HG03432 (cell line): ENCODE measurements at regions not wholly inside any gene's neighbourhood (a gene's known extent, or its start where the extent isn't known, plus 50 kb on each side); places are given as distances from the start of the nearest gene placed in this dataset.
"Not testable (repeated sequence)": the region's sequence is repeated elsewhere in the genome, so short reads cannot be mapped to it uniquely, and the experiment has no call there.

ENCODE experiments used
- ATAC-seq: cut with Tn5 transposase; IDR thresholded peaks from one replicate; pipeline ENCODE4 v1.9.1; 2021; ENCODE audit warnings: mild to moderate bottlenecking, moderate library complexity; ENCODE audit not compliant: unreplicated experiment

DNA sequence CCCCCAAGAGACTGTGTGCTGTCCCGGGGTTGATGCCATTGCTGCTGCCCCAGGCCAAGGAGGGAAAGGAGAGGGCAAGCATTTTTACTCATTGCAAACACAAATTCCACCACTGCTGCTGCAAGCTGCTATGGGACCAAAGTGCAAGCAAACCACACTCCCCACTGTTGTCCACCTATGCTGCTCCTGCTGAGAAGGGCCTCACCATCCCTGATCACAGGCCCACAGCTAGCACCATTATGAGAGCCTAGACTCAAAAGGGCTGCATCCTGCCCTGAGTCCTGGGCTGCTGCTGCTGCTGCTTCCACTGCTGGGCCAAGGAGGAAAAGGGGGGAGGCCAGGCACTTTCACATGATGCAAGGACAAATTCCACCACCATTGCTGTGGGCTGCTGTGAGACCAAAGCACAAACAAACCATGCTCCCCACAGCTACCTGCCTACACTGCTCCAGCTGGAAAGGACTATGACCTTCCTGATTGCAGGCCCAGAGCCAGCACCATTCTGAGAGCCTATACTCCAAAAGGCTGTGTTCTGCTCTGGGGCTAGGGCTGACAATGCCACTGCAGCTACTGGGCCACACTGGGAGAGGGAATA lies 218.2 kb upstream of the ZCCHC13 start:
- no peak for ATAC-seq

DNA sequence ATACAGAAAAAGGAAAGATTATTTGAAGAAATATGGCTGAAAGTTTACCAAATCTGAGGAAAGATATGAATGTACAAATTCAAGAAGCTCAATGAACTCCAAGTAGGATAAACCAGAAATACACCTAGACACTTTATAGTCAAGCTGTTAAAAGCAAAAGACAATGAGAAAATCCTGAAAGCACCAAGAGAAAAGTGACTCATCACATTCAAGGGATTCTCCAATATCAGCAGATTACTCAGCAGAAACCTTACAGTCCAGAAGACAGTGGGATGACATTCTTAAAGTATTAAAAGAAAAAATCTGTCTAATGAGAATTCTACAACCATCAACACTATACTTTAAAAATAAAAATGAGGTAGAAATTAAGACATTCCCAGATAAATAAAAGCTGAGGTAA lies 223.8 kb upstream of the ZCCHC13 start:
- ATAC-seq: no peak

DNA sequence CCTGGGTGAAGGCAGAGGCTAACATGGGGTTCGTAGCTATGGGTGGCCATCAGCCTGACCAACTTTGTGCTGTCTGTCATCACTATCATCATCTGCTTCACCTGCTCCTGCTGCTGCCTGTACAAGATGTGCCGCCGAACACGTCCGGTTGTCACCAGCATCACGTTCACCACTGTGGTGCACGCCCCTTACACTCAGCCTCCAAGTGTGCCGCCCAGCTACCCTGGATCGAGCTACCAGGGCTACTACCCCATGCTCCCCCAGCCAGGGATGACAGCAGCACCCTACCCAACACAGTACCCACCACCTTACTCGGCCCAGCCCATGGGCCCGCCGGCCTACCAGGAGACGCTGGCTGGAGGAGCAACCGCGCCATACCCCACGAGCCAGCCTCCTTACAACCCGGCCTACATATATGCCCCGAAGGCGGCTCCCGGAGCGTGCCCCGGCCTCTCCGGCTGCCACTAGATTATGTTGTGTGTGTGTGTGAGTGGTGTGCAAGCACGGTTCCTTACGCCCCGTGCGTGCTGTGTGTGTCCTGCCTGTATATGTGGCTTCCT lies 213.4 kb upstream of the XIST start:
- ATAC-seq: no peak

DNA sequence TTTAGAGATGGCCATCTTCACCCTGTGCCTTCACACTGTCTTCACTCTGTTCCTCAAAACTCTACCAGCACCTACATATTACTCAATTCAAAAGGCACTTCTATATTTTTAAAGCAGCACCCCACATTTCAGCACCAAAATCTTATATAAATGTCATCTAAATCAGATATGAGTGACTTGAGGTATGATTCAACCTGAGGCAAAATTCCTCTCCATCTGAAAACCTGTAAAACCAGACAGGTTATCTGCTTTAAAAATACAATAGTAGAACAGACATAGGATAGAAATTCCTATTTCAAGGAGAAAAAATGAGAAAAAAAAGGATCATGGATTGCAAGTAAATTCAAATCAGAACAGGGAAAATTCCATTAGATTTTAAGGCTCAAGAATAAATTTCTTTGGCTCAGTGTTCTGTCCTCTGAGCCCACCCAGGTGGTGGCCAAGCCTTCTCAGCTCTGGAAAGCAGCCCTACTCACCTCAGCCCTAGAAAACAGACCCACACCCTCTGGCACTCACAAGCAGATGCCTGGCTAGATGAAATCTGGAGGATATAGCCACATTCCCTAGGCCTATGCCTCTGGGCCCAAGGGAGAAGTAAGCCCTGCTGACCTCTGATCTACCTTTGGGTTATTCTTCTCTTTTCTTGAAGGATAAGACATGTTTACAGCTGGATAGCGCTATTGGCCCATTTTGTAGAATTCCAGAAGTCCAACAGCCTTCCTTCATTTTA lies 211.1 kb upstream of the XIST start:
- no peak for ATAC-seq

DNA sequence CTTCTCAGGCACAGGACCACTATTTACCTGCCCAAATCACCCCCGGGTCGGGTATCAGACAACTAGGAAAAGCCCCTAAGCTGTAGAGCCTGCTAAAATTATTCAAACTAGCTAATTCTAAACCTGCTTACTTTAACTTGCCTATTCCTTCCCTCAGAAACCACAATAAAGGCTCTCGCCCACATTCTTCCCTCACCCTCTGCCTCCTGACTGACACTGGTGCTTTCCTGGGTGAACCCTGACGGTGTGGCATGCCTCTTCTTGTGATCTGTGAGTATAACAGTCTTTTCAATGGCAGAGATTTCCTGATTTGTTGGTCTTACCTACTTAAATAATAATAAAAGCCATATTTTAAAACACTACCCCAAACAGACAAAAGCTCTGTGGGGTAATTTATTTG lies 209.4 kb upstream of the XIST start:
- ATAC-seq: peak; percentile 51

DNA sequence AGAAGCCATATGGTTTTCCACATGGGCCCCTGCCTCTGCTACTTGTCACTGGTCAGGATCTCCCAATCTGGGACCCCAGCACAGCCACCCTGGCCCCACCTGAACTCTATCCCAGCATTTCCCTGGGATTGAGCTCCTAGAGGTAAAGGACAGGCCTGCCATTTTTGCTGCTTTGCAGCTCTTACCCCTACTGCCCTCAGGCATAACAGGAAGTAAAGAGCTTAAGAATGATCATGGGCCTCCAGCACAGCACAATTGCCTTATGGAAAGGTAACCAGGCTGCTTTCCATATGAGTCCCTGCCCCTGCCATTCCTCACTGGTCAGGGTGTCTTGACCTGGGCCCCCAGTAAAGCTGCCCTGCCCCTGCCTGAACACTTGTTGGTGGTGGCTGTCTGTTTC lies 196.6 kb upstream of the XIST start:
- ATAC-seq: no peak

DNA sequence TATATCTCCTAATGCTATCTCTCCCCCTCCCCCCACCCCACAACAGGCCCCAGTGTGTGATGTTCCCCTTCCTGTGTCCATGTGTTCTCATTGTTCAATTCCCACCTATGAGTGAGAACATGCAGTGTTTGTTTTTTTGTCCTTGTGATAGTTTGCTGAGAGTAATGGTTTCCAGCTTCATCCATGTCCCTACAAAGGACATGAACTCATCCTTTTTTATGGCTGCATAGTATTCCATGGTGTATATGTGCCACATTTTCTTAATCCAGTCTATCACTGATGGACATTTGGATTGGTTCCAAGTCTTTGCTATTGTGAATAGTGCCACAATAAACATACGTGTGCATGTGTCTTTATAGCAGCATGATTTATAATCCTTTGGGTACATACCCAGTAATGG lies 181.6 kb upstream of the XIST start:
- ATAC-seq: not testable (repeated sequence)

DNA sequence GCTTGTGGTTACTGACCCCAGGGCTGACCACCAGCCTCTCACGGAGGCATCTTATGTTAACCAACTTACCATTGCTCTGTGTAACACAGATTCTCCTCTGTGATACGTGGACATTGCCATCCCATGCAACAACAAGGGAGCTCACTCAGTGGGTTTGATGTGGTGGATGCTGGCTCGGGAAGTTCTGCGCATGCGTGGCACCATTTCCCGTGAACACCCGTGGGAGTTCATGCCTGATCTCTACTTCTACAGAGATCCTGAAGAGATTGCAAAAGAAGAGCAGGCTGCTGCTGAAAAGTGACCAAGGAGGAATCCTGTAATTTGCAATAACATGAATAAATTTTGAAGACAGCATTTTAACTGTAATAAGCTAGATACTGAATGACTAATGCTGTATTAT lies 179.0 kb upstream of the XIST start:
- not testable (repeated sequence) for ATAC-seq

DNA sequence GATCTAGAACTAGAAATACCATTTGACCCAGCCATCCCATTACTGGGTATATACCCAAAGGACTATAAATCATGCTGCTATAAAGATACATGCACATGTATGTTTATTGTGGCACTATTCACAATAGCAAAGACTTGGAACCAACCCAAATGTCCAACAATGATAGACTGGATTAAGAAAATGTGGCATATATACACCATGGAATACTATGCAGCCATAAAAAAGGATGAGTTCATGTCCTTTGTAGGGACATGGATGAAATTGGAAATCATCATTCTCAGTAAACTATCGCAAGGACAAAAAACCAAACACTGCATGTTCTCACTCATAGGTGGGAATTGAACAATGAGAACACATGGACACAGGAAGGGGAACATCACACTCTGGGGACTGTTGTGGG lies 178.3 kb upstream of the XIST start:
- not testable (repeated sequence) for ATAC-seq

DNA sequence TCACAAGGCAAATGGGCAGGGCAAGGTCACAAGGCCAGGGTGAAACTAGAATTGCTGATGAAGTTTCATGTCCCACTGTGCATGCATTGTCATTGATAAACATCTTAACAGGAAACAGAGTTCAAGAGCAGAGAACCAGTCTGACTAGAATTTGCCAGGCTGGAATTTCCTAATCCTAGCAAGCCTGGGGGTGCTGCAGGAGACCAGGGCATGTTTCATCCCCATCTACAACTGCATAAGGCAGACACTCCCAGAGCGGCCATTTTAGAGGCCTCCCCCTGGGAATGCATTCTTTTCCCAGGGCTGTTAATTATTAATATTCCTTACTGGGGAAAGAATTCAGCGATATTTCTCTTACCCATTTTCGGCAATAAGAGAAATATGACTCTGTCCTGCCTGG lies 172.6 kb upstream of the XIST start:
- ATAC-seq: not testable (repeated sequence)

DNA sequence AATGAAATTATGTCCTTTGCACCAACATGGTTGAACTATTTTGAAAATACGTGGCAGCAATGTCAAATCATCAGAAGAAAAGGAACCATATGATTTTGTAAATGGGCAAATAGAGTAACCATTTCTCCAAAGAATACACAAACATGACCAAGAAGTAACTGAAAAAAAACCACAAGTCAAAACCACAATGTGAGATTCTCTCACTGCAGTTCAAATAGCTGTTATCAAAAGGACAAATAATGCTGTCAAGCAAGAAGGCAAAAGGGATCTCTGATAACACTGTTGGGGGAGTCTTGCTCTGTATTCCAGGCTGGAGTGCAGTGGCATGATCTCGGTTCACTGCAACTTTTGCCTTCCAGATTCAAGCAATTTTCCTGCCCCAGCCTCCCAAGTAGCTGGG lies 170.7 kb upstream of the XIST start:
- ATAC-seq: no peak

DNA sequence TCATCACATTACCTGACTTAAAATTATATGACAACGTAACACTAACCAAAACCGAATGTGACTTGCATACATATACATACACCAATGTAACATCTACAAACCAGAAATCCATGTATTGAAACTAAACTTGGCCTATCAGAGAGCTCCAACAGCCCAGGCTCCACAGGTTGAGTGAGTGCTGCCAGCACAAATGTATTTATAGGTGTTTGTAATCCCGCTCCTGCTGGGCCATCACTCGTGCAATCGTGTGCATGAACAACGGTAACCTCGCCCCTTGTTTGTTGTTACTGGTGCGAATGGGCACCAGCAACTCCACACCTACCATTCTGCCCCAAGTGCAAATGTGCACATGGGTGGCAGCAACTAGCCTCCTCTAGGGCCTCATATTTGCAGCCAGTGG lies 165.7 kb upstream of the XIST start:
- no peak for ATAC-seq

DNA sequence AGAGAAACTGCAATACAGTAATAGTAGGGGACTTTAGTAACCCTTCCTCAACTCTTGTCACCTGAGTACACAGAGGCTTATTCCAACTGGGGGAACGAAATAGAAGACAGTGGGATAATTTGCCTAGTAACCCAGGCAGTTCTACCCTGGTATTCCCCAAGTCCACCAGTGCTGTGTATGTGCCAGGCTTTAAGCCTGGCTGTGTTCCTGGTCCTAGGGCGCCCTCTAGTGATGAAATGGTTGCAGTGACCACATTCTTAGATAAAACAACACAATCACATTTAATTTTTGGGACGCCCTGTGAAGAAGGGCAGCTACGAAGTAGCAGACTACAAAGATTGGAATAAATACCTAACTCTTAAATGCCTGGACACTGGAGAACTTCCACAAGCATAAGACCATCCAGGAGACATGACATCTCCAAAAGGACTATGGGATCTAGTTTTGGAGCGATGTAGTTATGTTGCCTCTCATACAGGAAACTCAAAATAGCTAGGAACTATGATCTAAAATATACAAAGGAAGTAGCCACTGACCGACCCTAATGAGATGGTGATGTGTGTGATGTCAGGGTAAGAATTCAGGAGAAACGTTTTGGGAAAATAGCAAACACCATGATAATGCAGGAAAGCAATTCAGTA lies 163.0 kb upstream of the XIST start:
- ATAC-seq: peak; percentile 90

DNA sequence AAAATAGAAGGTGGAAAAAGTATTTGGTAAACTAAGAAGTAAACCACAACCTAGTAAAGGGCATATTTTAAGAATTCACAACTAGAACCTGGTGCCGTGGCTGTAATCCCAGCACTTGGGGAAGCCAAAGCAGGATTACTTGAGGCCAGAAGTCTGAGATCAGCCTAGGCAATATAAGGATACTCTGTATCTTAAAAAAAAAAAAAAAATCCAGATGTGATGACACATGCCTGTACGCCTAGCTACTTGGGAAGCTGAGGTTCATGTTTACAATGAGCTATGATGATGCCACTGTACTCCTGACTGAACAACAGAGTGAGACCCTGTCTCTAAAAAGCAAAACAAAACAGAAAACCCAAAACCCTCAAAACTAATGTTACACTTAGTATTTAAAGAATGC lies 156.5 kb upstream of the XIST start:
- no peak for ATAC-seq

DNA sequence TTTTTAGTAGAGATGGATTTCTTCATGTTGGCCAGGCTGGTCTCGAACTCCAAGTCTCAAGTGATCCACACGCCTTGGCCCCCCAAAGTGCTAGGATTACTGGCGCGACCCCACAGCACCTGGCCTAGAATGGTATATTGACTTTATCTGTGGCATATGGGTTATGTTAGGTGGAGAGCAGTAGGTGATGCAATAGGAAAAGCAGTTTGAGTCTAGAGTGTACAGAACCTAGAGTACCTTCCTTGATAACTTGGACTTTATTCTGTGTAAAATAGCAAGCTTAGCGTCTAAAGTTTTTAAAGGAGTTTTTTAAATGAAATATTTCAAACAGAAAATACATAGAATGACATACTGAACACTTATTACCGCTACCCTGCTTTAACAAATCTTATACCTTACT lies 139.5 kb upstream of the XIST start:
- no peak for ATAC-seq

DNA sequence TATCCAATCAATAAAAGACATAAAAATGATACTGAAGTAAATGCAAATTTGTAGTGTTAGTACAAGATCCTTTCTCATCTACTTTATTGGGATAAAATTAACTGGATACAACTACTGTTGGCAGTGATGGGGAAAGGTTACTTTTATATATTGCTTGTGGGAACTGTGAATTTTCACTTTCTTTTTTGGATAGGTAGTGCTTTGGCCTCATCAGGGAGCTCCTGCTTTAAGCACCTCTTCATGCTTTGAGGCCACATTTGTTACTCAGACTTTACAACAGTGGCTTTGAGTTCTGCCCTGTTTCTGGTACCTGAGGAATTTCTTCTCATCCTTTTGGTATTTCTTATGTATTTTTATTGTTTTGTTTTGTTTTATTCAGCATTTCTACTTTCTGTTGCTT lies 134.7 kb upstream of the XIST start:
- no peak for ATAC-seq

DNA sequence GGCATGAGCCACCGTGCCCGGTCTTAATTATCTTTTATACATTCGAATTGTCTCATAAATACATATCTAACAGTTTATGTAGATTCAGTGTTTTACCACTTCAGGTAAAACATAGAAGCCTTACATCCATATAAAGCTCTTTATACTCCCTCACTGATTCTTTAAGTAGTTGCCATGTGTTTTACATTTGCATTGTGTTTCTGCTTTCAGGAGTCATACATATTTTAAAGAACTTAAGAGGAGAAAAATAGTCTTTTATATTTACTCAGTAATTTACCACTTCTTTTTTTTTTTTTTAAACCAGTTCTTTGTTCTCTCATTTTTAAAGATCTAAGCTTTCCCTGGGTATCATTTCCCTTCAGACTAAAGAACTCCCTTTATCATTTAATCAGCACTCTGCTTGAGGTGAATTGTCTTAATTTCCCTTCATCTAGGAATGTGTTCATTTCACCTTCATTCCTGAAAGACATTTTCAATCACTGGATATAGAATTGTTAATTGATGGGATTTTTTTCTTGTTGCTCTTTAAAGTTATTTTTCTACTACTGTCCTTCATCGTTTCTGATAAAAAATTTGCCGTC lies 127.1 kb upstream of the XIST start:
- no peak for ATAC-seq

DNA sequence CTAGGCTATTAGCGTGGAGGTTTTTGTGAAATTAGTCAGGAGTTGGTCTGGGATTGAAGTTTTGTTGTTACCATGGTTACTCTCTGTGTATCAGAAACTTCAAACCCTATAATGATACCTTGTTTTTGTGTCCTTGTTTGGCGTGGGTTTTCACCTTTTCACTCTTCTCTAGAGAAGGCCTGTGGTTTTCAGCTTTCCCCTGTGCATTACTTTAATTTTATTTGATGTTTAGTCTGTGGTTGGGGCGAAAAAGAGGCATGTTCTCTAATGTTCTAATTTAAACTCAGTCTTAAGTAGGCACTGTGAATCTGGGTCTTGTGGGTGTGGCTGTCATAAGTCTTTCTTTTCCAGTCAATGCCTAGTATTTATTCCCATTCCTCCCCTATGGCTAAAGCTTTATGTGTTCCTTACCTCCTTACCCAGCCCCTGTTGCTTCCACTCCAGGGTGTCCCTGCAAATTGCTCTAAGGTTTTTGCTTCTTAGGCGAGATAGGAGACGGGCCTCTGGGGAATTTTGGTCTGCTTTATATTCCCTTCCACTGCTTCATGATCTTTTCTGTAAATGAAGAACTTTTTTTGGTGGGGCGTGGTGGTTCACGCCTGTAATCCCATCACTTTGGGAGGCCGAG lies 125.1 kb upstream of the XIST start:
- peak; percentile 95 for ATAC-seq

DNA sequence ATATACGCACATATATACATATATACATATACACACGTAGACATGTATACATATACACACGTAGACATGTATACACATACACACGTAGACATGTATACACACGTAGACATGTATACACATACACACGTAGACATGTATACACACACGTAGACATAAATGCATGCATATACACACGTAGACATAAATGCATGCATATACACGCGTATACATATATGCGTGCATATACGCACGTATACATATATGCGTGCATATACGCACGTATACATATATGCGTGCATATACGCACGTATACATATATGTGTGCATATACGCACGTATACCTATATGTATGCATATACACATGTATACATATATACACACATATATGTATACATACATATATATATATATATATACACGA lies 114.9 kb upstream of the XIST start:
- not testable (repeated sequence) for ATAC-seq

DNA sequence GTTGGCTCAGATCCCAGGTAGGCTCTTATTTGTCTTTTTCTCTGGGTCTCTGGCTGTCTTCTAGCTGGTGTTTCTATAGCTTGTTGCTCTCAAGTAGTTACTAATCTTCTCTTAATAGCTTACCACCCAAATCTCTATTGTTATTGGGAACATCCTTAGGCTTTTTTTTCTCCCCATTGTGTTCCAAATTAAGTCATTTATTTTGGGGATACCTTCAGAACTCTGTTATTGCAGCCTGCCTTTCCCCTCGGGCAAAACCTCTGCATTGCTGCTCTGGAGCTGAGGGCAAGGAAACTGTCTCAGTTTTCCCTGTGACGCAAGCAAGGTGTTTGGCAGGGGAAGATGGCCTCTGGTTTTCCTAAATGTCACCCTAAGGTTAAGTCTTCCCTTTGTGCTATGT lies 113.3 kb upstream of the XIST start:
- no peak for ATAC-seq

DNA sequence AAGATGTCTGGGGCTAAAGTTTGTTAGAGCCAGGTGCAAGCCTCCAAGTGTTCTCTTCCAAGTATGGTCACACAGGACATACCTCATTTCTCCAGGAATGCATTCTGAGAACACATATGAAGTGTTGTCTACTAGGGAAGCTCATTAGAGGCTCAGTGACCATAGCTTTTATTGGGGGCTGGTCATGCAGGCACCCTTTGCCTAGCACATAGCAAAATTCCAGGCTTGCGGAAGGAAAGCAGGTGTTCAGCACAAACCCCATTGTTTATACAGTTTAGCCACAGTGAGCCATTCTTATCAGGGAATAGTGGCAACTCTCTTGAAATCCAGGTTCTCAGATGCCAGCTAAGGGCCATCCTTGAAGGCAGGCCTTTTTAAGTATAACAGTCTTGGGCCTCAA lies 112.1 kb upstream of the XIST start:
- ATAC-seq: no peak
